ENCODE measurements at regions not wholly inside any gene's neighbourhood (a gene's known extent, or its start where the extent isn't known, plus 50 kb on each side); places are given as distances from the start of the nearest gene placed in this dataset.

- FAIRE-seq (no peak), DNase-seq (ENCODE audit: insufficient read length, low spot score) (no peak)
- TF ChIP-seq PAX5 (IDR thresholded peaks at IDR 0.05; ENCODE audit: insufficient read depth, low read length, severe bottlenecking) (no peak), POLR2AphosphoS5 (IDR thresholded peaks at IDR 0.05; ENCODE audit: low read depth, low read length) (no peak), POLR2A (IDR thresholded peaks at IDR 0.05; ENCODE audit: low read depth, low read length) (no peak), SPI1 (IDR thresholded peaks at IDR 0.05; ENCODE audit: low read depth, low read length) (no peak), POU2F2 (IDR thresholded peaks at IDR 0.05; ENCODE audit: low read depth, low read length) (no peak), TAF1 (IDR thresholded peaks at IDR 0.05; ENCODE audit: low read depth, low read length) (no peak)
These were observed 178.3 kb upstream of the KLHL29 start for GRCh38 chr2:23206650-23207049.

GRCh38 chr2:23207871-23208270, 177.1 kb upstream of the KLHL29 start:
- FAIRE-seq, result no peak
- DNase-seq (ENCODE audit: insufficient read length, low spot score), result no peak

DNA sequence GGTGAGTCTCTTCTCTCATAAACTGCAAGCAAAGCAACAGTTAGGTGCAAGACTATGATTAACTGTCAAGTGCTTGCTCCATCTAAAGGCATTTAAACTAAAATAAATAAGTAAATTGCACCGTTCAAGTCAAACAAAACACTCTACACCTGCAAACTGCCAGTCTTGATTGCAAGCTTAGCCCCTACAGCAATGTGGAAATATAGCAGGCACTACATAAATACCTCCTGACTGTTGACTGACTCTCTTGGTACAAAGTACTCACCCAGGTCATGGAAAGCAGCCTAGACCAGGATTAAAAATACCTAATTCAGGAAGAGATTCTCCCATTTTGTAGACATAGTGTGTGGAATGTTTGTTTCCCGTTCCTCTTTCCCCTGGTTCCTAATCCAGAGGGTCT, 176.6 kb upstream of the KLHL29 start:
- FAIRE-seq (no peak), DNase-seq (ENCODE audit: insufficient read length, low spot score) (no peak)
- TF ChIP-seq POU2F2 (IDR thresholded peaks at IDR 0.05; ENCODE audit: low read depth, low read length) (no peak), SPI1 (IDR thresholded peaks at IDR 0.05; ENCODE audit: low read depth, low read length) (no peak), POLR2A (IDR thresholded peaks at IDR 0.05; ENCODE audit: low read depth, low read length) (no peak)

More at GRCh38 chr2:23207871-23208270, 177.1 kb upstream of the KLHL29 start:
- TF ChIP-seq TAF1 (IDR thresholded peaks at IDR 0.05; ENCODE audit: low read depth, low read length) (no peak), PAX5 (IDR thresholded peaks at IDR 0.05; ENCODE audit: insufficient read depth, low read length, severe bottlenecking) (no peak), POLR2A (IDR thresholded peaks at IDR 0.05; ENCODE audit: low read depth, low read length) (no peak), POU2F2 (IDR thresholded peaks at IDR 0.05; ENCODE audit: low read depth, low read length) (no peak), SPI1 (IDR thresholded peaks at IDR 0.05; ENCODE audit: low read depth, low read length) (no peak), POLR2AphosphoS5 (IDR thresholded peaks at IDR 0.05; ENCODE audit: low read depth, low read length) (no peak)

GRCh38 chr2:23209059-23209458, 175.9 kb upstream of the KLHL29 start:
- FAIRE-seq, result no peak
- TF ChIP-seq POLR2A (IDR thresholded peaks at IDR 0.05; ENCODE audit: low read depth, low read length) (no peak), POLR2AphosphoS5 (IDR thresholded peaks at IDR 0.05; ENCODE audit: low read depth, low read length) (no peak), PAX5 (IDR thresholded peaks at IDR 0.05; ENCODE audit: insufficient read depth, low read length, severe bottlenecking) (no peak), TAF1 (IDR thresholded peaks at IDR 0.05; ENCODE audit: low read depth, low read length) (no peak), SPI1 (IDR thresholded peaks at IDR 0.05; ENCODE audit: low read depth, low read length) (no peak), POU2F2 (IDR thresholded peaks at IDR 0.05; ENCODE audit: low read depth, low read length) (no peak)
- no peak for DNase-seq (ENCODE audit: insufficient read length, low spot score)

GRCh38 chr2:23211987-23212583, 172.9 kb upstream of the KLHL29 start:
- no peak for TF ChIP-seq TAF1 (IDR thresholded peaks at IDR 0.05; ENCODE audit: low read depth, low read length)
- TF ChIP-seq SPI1 (IDR thresholded peaks at IDR 0.05; ENCODE audit: low read depth, low read length), result no peak
- TF ChIP-seq POU2F2 (IDR thresholded peaks at IDR 0.05; ENCODE audit: low read depth, low read length), result no peak
- TF ChIP-seq POLR2A (IDR thresholded peaks at IDR 0.05; ENCODE audit: low read depth, low read length), result no peak
- no peak for TF ChIP-seq PAX5 (IDR thresholded peaks at IDR 0.05; ENCODE audit: insufficient read depth, low read length, severe bottlenecking)
- TF ChIP-seq POLR2AphosphoS5 (IDR thresholded peaks at IDR 0.05; ENCODE audit: low read depth, low read length), result no peak
- DNase-seq (ENCODE audit: insufficient read length, low spot score), result no peak
- FAIRE-seq, result no peak

DNA sequence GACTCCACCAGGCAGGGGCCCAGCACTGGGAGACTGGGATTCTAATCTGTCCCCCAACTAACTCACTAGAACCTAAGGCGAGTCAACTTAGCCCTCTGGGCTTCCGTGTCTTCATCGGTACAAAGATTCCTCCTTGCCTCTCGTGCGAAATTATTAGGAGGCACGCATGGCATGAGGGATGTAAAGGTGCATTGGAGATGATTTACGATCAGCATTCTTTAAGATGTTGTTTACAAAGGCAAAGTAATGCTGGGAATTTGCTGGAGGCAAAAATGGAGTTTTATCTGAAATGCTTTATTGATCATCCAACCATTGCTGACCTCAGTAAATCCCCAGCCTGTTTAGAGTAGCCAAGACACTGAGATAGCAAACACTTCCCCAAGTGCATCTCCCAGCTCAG, 171.8 kb upstream of the KLHL29 start:
- TF ChIP-seq POU2F2 (IDR thresholded peaks at IDR 0.05; ENCODE audit: low read depth, low read length), result no peak
- DNase-seq (ENCODE audit: insufficient read length, low spot score), result no peak
- no peak for FAIRE-seq

DNA sequence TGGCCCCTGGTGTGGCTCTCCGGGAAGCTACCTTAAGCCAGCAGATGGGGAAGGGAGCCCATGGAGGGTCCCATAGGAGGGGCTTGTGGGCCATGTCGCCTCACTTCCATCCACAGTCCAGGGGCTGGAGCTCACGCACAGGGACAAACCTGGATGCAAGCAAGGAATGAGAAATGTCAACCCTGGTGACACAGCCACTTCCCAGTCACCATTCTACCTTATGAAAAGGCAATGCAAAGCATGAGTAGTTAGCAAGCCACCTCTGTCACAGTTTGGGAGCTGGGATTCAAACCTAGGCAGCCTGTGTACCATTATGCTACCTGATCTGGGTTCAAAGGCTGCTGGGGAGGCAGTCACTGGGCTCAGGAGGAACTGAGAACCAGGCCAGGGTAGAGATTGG, 170.0 kb upstream of the KLHL29 start:
- FAIRE-seq, result no peak
- no peak for DNase-seq (ENCODE audit: insufficient read length, low spot score)
- TF ChIP-seq POLR2AphosphoS5 (IDR thresholded peaks at IDR 0.05; ENCODE audit: low read depth, low read length) (no peak), PAX5 (IDR thresholded peaks at IDR 0.05; ENCODE audit: insufficient read depth, low read length, severe bottlenecking) (no peak), SPI1 (IDR thresholded peaks at IDR 0.05; ENCODE audit: low read depth, low read length) (no peak), POU2F2 (IDR thresholded peaks at IDR 0.05; ENCODE audit: low read depth, low read length) (no peak), POLR2A (IDR thresholded peaks at IDR 0.05; ENCODE audit: low read depth, low read length) (no peak), TAF1 (IDR thresholded peaks at IDR 0.05; ENCODE audit: low read depth, low read length) (no peak)

DNA sequence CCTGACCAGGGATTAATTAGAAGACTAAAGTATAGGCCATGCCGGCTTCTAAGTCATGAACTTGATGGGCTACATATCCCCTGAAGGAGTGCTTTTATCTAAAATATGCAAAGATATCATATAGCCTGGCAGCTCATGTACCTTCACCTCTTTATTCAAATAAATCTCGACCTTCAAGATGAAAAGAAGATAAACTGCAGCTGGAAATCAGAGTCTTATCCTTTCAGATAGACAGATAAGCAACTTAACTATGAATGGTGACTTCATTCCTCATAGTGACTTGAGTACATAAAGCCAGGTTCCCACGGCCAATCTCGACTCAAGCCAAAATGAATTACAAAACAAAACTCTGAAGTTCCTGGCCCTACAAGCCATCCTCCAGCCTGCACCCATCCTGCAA, 165.3 kb upstream of the KLHL29 start:
- DNase-seq (ENCODE audit: insufficient read length, low spot score) (no peak), FAIRE-seq (no peak)
- TF ChIP-seq POLR2A (IDR thresholded peaks at IDR 0.05; ENCODE audit: low read depth, low read length) (no peak), POLR2AphosphoS5 (IDR thresholded peaks at IDR 0.05; ENCODE audit: low read depth, low read length) (no peak), PAX5 (IDR thresholded peaks at IDR 0.05; ENCODE audit: insufficient read depth, low read length, severe bottlenecking) (no peak)

DNA sequence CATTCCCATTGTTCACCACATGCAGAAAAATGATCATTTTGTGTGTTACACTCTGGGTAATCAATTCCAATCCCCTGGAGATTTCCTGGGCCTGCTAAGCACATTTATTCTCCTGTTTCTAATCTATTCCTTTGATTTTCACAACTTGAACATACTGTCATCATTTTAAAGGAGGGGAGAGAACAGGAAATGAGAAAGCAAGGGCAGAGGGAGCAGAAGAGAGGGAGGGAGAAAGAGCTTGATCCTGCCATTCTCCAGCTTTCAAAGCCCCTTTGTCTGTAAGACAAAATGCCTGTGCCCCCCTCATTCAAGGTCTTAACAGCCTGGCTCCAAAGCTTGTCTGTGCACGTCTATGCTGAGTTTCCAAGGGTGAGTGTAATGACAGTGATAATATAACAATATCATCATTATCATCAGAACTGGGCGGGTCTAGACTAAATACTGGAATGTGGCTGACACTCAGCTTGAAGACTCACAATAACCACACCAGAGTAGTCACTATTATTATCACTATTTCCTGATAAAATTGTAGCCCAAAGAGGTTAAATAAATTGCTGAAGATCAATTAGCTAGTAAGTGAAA, 164.4 kb upstream of the KLHL29 start:
- no peak for TF ChIP-seq POLR2A (IDR thresholded peaks at IDR 0.05; ENCODE audit: low read depth, low read length)
- no peak for TF ChIP-seq PAX5 (IDR thresholded peaks at IDR 0.05; ENCODE audit: insufficient read depth, low read length, severe bottlenecking)
- no peak for TF ChIP-seq TAF1 (IDR thresholded peaks at IDR 0.05; ENCODE audit: low read depth, low read length)
- no peak for TF ChIP-seq POU2F2 (IDR thresholded peaks at IDR 0.05; ENCODE audit: low read depth, low read length)
- TF ChIP-seq POLR2AphosphoS5 (IDR thresholded peaks at IDR 0.05; ENCODE audit: low read depth, low read length), result no peak
- no peak for TF ChIP-seq SPI1 (IDR thresholded peaks at IDR 0.05; ENCODE audit: low read depth, low read length)
- no peak for DNase-seq (ENCODE audit: insufficient read length, low spot score)
- FAIRE-seq, result no peak

- DNase-seq (ENCODE audit: insufficient read length, low spot score) (no peak), FAIRE-seq (no peak)
- TF ChIP-seq TAF1 (IDR thresholded peaks at IDR 0.05; ENCODE audit: low read depth, low read length) (no peak), PAX5 (IDR thresholded peaks at IDR 0.05; ENCODE audit: insufficient read depth, low read length, severe bottlenecking) (no peak), SPI1 (IDR thresholded peaks at IDR 0.05; ENCODE audit: low read depth, low read length) (no peak), POU2F2 (IDR thresholded peaks at IDR 0.05; ENCODE audit: low read depth, low read length) (no peak), POLR2AphosphoS5 (IDR thresholded peaks at IDR 0.05; ENCODE audit: low read depth, low read length) (no peak), POLR2A (IDR thresholded peaks at IDR 0.05; ENCODE audit: low read depth, low read length) (no peak)
These were observed 163.7 kb upstream of the KLHL29 start for GRCh38 chr2:23221236-23221635.
